ENCODE measurements at regions not wholly inside any gene's neighbourhood (a gene's known extent, or its start where the extent isn't known, plus 50 kb on each side); places are given as distances from the start of the nearest gene placed in this dataset.

- H3K27me3 ChIP-seq, result no peaks in the 10 kb centered on the region
- no peak for TF ChIP-seq CTCF (IDR thresholded peaks at IDR 0.05; ENCODE audit: low read depth, low read length)
- H3K4me1 ChIP-seq, result no peaks in the 10 kb centered on the region
- no peak overlapping the region for H3K4me3 ChIP-seq (ENCODE audit: low read depth, low read length)
- no peaks in the 10 kb centered on the region for H3K36me3 ChIP-seq
- DNase-seq, result no peak
- H3K9me3 ChIP-seq, result no peaks in the 10 kb centered on the region
Observed at GRCh38 chr3:166714206-166714605, 665.9 kb downstream of the ZBBX start.

GRCh38 chr3:166713787-166714186, 666.3 kb downstream of the ZBBX start:
- Histone ChIP-seq H3K27me3 (no peaks in the 10 kb centered on the region), H3K4me1 (no peaks in the 10 kb centered on the region), H3K9me3 (no peaks in the 10 kb centered on the region), H3K36me3 (no peaks in the 10 kb centered on the region), H3K4me3 (ENCODE audit: low read depth, low read length) (no peak overlapping the region)
- no peak for TF ChIP-seq CTCF (IDR thresholded peaks at IDR 0.05; ENCODE audit: low read depth, low read length)
- DNase-seq, result no peak

GRCh38 chr3:166706094-166706493, 674.0 kb downstream of the ZBBX start:
- no peaks in the 10 kb centered on the region for H3K36me3 ChIP-seq
- TF ChIP-seq CTCF (IDR thresholded peaks at IDR 0.05; ENCODE audit: low read depth, low read length), result no peak
- no peaks in the 10 kb centered on the region for H3K9me3 ChIP-seq

GRCh38 chr3:166697495-166697894, 682.6 kb downstream of the ZBBX start:
- no peak overlapping the region for H3K4me3 ChIP-seq (ENCODE audit: low read depth, low read length)
- no peak for TF ChIP-seq CTCF (IDR thresholded peaks at IDR 0.05; ENCODE audit: low read depth, low read length)
- no peak for DNase-seq
- H3K36me3 ChIP-seq, result no peaks in the 10 kb centered on the region
- no peaks in the 10 kb centered on the region for H3K4me1 ChIP-seq
- H3K27me3 ChIP-seq, result no peaks in the 10 kb centered on the region
- H3K9me3 ChIP-seq, result no peaks in the 10 kb centered on the region

More at GRCh38 chr3:166706094-166706493, 674.0 kb downstream of the ZBBX start:
- Histone ChIP-seq H3K4me1 (no peaks in the 10 kb centered on the region), H3K4me3 (ENCODE audit: low read depth, low read length) (no peak overlapping the region), H3K27me3 (no peaks in the 10 kb centered on the region)
- DNase-seq, result no peak

GRCh38 chr3:166696103-166696502, 684.0 kb downstream of the ZBBX start:
- H3K27me3 ChIP-seq, result no peaks in the 10 kb centered on the region
- H3K4me1 ChIP-seq, result no peaks in the 10 kb centered on the region
- H3K9me3 ChIP-seq, result no peaks in the 10 kb centered on the region
- no peaks in the 10 kb centered on the region for H3K36me3 ChIP-seq
- no peak overlapping the region for H3K4me3 ChIP-seq (ENCODE audit: low read depth, low read length)
- no peak for TF ChIP-seq CTCF (IDR thresholded peaks at IDR 0.05; ENCODE audit: low read depth, low read length)
- no peak for DNase-seq

- no peak for TF ChIP-seq CTCF (IDR thresholded peaks at IDR 0.05; ENCODE audit: low read depth, low read length)
- Histone ChIP-seq H3K9me3 (no peaks in the 10 kb centered on the region; the same call in 1 of the 2 replicates), H3K36me3 (no peaks in the 10 kb centered on the region), H3K27me3 (no peaks in the 10 kb centered on the region), H3K4me3 (ENCODE audit: low read depth, low read length) (no peak overlapping the region), H3K4me1 (no peaks in the 10 kb centered on the region)
- DNase-seq, result no peak
Observed at GRCh38 chr3:166688665-166689064, 691.4 kb downstream of the ZBBX start.

Data from BE2C (cell line).